ENCODE measurements at regions not wholly inside any gene's neighbourhood (a gene's known extent, or its start where the extent isn't known, plus 50 kb on each side); places are given as distances from the start of the nearest gene placed in this dataset.

DNA sequence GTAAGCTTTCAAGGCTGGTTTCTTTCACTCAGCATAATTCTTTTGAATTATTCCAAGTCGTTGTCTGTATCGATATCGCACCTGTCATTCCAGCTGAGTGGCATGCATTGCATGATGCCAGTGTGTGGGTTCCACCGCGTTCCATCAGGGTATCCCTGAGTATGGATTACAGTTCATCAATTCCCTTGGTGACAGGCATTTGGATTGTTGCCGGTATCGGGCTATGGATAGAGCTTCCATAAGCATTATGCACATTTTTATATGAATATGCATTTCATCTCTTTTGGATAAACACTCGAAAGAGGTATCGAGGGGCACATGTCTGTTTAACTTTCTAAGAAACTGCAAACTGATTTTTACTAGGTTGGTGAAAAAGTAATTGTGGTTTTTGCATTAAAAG is 698.8 kb downstream of the BRD1 start:
- Histone ChIP-seq H3K4me3 (ENCODE audit: low read depth, low read length) (no peak overlapping the region), H3K36me3 (ENCODE audit: control insufficient read depth in 2 of 2, insufficient read depth in 1 of 2, low read length in 2 of 2) (no peaks in the 10 kb centered on the region), H3K9me3 (ENCODE audit: control insufficient read depth, insufficient read depth, low read depth, low read length) (no peaks in the 10 kb centered on the region), H3K27ac (ENCODE audit: extremely low read depth, low read depth, low read length) (no peak overlapping the region), H3K4me1 (ENCODE audit: control insufficient read depth, insufficient read depth, low read length) (no peaks in the 10 kb centered on the region)
- TF ChIP-seq, protein P1, sequence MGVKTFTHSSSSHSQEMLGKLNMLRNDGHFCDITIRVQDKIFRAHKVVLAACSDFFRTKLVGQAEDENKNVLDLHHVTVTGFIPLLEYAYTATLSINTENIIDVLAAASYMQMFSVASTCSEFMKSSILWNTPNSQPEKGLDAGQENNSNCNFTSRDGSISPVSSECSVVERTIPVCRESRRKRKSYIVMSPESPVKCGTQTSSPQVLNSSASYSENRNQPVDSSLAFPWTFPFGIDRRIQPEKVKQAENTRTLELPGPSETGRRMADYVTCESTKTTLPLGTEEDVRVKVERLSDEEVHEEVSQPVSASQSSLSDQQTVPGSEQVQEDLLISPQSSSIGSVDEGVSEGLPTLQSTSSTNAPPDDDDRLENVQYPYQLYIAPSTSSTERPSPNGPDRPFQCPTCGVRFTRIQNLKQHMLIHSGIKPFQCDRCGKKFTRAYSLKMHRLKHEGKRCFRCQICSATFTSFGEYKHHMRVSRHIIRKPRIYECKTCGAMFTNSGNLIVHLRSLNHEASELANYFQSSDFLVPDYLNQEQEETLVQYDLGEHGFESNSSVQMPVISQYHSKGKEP (tag by site-specific recombination; IDR thresholded peaks at IDR 0.05), result no peak
- TF ChIP-seq ZNF792 (tag by site-specific recombination; IDR thresholded peaks at IDR 0.05) (no peak), ZFP3 (tag by site-specific recombination; IDR thresholded peaks at IDR 0.05; ENCODE audit: low read depth) (no peak), REPIN1 (tag by site-specific recombination; IDR thresholded peaks at IDR 0.05; ENCODE audit: low read depth) (no peak), BCL11B (tag by site-specific recombination; IDR thresholded peaks at IDR 0.05; ENCODE audit: low read depth) (no peak), PBX3 (CRISPR knock-in tag; IDR thresholded peaks at IDR 0.05) (no peak), ZNF549 (tag by site-specific recombination; IDR thresholded peaks at IDR 0.05) (no peak), ZNF791 (tag by site-specific recombination; IDR thresholded peaks at IDR 0.05) (no peak), ZNF521 (tag by site-specific recombination; IDR thresholded peaks at IDR 0.05) (no peak), ZSCAN23 (tag by site-specific recombination; IDR thresholded peaks at IDR 0.05) (no peak), ZNF214 (tag by site-specific recombination; IDR thresholded peaks at IDR 0.05; ENCODE audit: borderline replicate concordance) (no peak), ZNF341 (tag by site-specific recombination; IDR thresholded peaks at IDR 0.05; ENCODE audit: low read depth) (no peak), GFI1B (tag by site-specific recombination; IDR thresholded peaks at IDR 0.05) (no peak), ZNF610 (tag by site-specific recombination; IDR thresholded peaks at IDR 0.05; ENCODE audit: borderline replicate concordance) (no peak), ZNF530 (tag by site-specific recombination; IDR thresholded peaks at IDR 0.05; ENCODE audit: low read depth) (no peak), ZNF560 (tag by site-specific recombination; IDR thresholded peaks at IDR 0.05; ENCODE audit: borderline replicate concordance) (no peak), ZNF707 (tag by site-specific recombination; IDR thresholded peaks at IDR 0.05) (no peak)
- TF ChIP-seq, protein P2, sequence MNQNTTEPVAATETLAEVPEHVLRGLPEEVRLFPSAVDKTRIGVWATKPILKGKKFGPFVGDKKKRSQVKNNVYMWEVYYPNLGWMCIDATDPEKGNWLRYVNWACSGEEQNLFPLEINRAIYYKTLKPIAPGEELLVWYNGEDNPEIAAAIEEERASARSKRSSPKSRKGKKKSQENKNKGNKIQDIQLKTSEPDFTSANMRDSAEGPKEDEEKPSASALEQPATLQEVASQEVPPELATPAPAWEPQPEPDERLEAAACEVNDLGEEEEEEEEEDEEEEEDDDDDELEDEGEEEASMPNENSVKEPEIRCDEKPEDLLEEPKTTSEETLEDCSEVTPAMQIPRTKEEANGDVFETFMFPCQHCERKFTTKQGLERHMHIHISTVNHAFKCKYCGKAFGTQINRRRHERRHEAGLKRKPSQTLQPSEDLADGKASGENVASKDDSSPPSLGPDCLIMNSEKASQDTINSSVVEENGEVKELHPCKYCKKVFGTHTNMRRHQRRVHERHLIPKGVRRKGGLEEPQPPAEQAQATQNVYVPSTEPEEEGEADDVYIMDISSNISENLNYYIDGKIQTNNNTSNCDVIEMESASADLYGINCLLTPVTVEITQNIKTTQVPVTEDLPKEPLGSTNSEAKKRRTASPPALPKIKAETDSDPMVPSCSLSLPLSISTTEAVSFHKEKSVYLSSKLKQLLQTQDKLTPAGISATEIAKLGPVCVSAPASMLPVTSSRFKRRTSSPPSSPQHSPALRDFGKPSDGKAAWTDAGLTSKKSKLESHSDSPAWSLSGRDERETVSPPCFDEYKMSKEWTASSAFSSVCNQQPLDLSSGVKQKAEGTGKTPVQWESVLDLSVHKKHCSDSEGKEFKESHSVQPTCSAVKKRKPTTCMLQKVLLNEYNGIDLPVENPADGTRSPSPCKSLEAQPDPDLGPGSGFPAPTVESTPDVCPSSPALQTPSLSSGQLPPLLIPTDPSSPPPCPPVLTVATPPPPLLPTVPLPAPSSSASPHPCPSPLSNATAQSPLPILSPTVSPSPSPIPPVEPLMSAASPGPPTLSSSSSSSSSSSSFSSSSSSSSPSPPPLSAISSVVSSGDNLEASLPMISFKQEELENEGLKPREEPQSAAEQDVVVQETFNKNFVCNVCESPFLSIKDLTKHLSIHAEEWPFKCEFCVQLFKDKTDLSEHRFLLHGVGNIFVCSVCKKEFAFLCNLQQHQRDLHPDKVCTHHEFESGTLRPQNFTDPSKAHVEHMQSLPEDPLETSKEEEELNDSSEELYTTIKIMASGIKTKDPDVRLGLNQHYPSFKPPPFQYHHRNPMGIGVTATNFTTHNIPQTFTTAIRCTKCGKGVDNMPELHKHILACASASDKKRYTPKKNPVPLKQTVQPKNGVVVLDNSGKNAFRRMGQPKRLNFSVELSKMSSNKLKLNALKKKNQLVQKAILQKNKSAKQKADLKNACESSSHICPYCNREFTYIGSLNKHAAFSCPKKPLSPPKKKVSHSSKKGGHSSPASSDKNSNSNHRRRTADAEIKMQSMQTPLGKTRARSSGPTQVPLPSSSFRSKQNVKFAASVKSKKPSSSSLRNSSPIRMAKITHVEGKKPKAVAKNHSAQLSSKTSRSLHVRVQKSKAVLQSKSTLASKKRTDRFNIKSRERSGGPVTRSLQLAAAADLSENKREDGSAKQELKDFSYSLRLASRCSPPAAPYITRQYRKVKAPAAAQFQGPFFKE (tag by site-specific recombination; IDR thresholded peaks at IDR 0.05; ENCODE audit: borderline replicate concordance), result no peak
- ChIA-PET CTCF (no interaction called here), POLR2A (no interaction called here)

DNA sequence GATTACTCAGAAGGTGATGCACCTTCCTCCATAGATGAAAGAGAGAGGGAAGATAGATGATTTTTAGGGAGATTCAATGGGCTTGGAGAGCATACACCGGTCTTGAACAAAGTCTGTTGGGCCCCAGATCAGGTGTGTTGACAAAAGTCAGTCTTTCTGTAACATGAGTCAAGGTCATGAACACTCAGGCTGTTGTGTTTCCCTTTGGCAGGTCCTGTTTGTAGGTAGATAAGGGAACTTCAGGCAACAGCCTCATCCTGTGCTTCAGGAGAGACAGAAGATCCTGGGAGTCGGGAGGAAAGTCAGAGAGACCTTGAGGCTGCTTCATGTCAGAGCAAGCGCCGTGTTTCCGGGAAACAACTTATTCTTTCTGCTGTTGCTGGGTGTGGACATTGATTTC is 703.1 kb downstream of the BRD1 start:
- no peaks in the 10 kb centered on the region for H3K36me3 ChIP-seq (ENCODE audit: control insufficient read depth in 2 of 2, insufficient read depth in 1 of 2, low read length in 2 of 2)
- no peaks in the 10 kb centered on the region for H3K9me3 ChIP-seq (ENCODE audit: control insufficient read depth, insufficient read depth, low read depth, low read length)
- no peak overlapping the region for H3K4me3 ChIP-seq (ENCODE audit: low read depth, low read length)
- CTCF ChIA-PET, result no interaction called here
- no peak for TF ChIP-seq ZNF530 (tag by site-specific recombination; IDR thresholded peaks at IDR 0.05; ENCODE audit: low read depth)
- TF ChIP-seq ZFP37 (tag by site-specific recombination; IDR thresholded peaks at IDR 0.05), result no peak
- TF ChIP-seq ZNF670 (tag by site-specific recombination; IDR thresholded peaks at IDR 0.05; ENCODE audit: low read depth), result no peak
- TF ChIP-seq ZNF830 (tag by site-specific recombination; IDR thresholded peaks at IDR 0.05; ENCODE audit: low read depth), result no peak
- no peaks in the 10 kb centered on the region for H3K4me1 ChIP-seq (ENCODE audit: control insufficient read depth, insufficient read depth, low read length)
- no peak overlapping the region for H3K27ac ChIP-seq (ENCODE audit: extremely low read depth, low read depth, low read length)
- POLR2A ChIA-PET, result no interaction called here
